ENCODE measurements at regions not wholly inside any gene's neighbourhood (a gene's known extent, or its start where the extent isn't known, plus 50 kb on each side); places are given as distances from the start of the nearest gene placed in this dataset.
"Not testable (repeated sequence)": the region's sequence is repeated elsewhere in the genome, so short reads cannot be mapped to it uniquely, and the experiment has no call there.

DNA sequence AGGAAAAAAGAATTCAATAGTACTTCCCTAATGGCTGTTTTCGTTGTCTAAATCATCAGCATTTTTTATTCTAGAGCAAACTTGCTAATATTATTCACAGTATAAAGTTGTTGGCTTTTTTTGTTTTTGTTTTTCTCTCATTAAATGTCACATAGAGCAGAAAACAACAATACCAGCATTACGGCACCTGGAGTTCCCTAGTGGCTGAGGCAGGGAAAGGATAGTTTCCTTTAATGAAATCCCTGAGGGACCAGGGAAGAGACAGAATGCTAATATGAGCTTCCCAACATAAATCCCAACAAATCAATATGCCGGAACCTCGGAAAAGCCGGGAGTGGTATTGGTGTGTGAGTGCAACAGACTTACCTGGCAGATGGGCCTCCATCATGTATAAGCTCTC lies 235.2 kb upstream of the ASCC3 start:
- peak; percentile 84 to 96 for DNase-seq

DNA sequence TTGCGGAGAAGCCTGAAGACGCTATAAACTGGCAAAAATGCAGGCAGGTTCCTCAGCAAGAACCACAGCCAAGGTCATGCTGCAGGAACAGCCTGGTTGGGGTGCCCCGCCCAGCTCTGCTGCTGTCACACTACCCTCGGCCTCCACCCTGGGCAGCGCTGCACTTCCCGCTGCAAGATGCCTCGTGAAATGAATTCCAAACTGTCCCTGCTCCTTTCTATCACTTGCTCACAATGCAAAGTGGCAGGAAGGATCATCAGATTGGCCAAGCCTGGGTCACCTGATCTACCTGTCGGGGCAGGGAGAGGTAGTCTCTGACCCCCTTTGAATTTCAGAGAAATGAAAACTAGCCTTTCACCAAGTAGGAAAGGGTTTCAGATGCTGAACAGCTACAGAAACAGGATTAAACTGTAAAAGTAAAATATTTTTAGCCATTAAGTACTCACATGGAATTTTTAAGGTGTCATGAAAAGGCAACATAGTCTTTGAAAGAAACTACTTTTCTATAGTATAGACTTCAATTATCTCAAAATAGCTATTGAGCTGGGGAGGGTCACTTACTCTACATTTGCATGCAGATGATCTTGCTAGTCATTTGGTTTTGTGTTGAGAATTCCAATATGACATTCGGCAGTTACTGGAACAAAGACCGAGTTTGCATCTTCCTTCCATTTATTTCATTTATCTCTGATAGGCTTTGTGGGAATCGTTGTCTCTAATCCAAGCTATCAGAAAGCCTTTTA lies 236.4 kb upstream of the ASCC3 start:
- DNase-seq, result peak in 1 of 2 experiments; percentile 17

DNA sequence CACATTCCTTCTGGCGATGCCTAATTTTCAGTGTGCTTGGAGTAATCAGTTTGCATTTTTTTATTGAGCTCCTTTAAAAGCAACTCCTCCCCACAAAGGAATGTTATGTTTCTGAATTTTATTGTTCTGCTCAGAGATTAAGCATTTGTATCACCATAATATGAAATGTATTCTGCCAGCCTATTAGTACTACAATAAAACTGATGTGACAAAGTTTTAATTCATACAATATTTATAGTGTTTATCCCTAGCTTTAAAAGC lies 236.9 kb upstream of the ASCC3 start:
- no peak for DNase-seq

DNA sequence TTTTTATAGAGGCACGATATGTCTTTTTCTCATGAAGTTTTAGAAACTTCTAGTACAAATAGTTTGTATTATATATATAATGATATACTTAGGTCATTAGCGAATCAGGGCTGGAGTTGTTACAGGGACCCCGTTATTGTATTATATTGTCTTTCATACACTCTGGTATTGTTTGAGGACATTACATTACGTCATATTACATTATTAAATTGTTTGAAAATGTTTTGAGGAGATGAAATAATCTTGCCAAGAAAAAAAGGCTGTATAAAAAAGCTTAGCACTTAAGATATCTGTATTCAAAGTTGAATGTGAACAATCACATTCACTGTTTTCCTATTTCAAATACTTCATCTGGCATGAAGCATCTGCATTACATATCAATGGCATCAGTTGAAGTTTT lies 239.6 kb upstream of the ASCC3 start:
- no peak for DNase-seq

DNA sequence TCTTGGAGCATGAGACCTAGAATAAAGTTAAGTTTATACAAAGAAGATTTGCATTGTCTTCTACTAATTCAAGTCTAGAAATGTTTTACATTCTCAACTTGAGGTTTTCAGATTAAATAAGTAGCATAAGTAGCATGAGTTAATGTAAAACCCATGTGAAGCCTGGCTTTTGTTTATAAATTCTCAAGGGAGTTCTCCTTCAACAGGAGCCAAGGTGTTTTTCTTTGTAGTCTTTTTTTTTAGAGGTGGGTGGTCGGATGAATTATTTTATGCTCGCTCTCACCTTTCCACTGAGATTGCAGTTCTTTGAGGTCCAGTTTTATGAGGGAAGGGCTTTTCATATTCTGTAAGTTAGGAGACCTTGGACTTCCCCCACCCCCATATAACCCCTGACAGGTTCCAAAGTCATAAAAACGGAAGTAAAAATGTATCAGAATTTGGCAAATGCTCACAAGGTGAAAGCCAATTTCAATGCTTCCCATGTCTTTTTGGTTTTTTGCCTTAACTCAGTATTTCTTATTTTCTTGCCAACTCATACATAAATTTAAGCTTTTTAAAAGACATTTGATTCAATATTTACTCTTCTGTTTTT lies 244.3 kb upstream of the ASCC3 start:
- DNase-seq, result no peak

DNA sequence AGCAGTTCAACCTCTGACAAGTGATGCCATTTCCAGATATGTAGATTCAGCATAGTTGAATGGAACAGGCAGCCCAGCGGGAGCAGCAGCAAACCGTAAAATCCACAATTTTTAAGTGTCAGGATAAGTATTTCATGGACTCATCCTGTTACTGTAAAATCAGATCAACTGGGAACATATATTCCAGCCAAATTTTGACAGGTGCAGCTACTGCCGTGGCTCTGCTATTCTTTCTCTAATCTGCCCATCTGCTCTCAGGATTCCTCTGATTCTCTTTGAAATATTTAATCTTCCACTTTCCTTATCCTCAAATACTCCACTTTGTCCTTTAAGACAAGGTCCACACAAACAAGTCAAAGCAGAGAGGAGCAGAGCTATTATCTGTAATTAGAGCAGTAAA lies 245.4 kb upstream of the ASCC3 start:
- peak; percentile 74 to 88 for DNase-seq

DNA sequence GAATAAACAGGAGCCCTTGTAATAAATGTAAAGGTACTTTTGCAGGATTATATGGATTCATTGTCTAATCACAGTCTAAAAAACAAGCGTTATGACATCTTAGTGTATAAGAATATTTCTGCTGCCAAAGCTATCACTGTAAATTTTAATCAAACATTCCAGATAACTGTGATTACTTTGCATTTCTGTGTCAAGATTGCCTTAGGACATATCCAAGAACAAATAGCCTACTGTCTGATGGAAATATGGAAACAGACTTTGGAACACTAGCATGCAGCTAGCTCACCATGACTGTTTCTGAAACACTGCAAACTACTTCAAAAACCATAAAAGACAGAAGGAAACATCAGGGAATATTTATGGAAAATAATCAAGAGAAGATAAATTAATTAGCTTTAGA lies 248.7 kb upstream of the ASCC3 start:
- no peak for DNase-seq

DNA sequence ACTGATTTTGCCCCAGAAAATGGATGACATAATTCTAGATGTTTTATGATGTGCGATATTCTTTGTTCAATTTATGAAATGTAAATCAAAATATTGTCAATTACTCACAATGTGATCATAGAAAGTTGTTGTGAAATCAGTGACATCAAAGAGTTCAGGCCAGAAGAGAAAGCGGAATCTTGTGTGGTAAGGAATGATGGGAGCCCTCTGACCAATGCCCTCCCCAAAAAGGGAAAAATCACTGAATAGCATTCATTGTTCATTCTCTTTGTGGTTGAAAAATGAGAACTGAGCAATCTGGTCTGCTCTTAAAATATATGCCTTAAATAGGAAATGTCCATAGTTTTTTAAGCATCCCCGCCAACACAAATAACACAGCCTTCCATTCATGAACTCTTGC lies 247.1 kb upstream of the GRIK2 start:
- no peak for DNase-seq

DNA sequence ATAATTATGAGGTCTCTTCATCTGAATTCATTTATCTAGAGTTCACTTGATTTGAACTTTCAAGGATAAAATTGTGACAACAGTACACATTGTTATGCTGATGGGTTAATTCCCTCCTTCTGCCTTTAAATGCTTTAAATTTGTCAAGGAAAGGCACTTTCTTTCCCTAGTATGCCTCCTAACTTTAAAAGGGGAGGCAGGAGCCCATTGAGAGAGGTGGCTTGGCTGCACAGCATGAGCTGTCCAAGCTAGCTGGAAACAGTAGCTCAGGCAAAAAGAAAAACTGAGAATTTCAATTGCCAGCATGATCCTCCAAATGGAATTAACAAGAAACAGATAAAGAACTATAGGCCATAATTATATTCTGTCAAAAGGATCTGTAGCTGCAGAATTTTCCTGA lies 243.3 kb upstream of the GRIK2 start:
- no peak for DNase-seq

DNA sequence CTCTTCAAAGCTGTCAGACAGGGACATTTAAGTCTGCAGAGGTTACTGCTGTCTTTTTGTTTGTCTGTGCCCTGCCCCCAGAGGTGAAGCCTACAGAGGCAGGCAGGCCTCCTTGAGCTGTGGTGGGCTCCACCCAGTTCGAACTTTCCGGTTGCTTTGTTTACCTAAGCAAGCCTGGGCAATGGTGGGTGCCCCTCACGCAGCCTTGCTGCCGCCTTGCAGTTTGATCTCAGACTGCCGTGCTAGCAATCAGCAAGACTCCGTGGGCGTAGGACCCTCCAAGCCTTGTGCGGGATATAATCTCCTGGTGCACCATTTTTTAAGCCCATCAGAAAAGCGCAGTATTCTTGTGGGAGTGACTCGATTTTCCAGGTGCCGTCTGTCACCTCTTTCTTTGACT lies 235.9 kb upstream of the GRIK2 start:
- DNase-seq, result not testable (repeated sequence)

DNA sequence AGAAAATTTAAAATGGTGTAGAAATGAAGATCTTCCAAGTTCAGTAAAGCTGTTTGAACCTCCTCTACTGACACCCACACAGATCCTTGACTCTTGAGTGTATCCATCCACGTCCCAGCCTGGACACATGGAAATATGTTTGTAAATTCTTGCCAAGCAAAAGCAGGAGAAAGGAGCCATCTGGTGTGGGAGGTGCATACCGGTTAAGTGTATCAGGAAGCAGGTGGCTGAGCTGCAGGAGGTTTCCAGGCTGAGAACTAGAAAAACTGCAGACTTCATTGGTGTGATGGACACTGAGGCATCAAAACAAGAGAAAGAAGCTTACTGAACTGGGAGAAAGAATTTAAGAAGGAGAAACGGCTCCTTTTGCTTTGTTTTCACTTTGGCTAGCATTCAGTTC lies 229.9 kb upstream of the GRIK2 start:
- peak; percentile 97 to 98 for DNase-seq

DNA sequence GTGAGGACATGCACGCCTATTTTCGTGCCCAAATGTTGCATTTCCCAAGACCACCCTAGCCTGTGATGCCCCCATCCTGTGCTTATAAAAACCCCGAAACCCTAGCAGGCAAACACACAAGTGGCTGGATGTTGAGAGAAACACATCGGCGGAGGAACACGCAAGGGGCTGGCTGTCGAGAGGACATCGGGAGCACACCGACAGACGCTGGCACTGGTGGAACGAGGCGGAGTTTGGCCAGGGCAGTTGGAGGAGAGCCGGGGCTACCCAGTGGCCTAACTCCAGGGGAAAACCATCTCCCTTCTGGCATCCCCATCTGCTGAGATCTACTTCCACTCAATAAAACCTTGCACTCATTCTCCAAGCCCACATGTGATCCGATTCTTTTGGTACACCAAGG lies 225.9 kb upstream of the GRIK2 start:
- no peak for DNase-seq

DNA sequence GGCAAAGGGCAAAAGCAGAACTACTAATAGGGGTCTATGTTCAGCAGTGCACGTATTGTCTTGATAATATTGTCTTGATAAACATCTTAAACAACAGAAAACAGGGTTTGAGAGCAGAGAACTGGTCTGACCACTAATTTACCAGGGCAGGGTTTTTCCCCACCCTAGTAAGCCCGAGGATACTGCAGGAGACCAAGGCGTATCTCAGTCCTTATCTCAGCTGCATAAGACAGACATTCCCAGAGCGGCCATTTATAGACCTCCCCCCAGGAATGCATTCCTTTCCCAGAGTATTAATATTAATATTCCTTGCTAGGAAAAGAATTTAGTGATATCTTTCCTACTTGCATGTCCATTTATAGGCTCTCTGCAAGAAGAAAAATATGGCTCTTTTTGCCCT lies 222.5 kb upstream of the GRIK2 start:
- not testable (repeated sequence) for DNase-seq

DNA sequence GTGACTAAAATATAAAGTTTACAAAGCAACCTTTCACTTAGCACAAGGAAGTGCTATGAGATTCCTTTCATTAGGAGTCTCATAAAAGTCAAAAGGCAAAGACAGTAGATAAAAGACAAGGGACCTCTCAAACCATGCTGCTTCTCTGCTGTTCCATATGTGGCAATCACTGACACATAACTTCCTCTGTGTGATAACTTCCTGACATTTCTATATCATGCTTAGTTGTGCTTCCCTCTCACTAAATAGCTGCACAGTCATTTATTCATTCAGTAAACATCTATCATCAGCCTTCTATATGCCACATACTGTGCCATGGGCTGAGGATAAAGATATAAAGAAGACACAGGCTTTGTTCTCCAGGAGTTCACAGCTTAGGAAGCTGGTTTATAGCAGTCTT lies 214.8 kb upstream of the GRIK2 start:
- no peak for DNase-seq

DNA sequence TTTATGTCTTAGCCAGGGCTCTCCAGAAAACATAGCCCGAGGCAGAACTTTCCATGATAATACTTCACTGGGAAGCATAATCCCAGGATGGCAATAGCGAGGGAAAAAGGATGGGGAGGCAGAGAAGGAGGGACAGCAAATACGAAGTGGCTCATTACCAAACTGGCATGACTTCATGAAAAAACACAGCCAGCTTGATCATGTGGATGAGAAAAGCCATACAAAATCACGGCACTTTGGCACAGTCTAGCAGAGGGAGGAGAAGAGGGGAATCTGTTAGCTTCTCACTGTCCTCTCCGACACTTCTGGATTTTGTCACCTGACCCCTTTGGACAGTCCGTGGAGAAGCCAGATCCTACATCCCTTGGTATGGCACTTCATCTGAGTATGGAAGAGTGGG lies 212.5 kb upstream of the GRIK2 start:
- no peak for DNase-seq

DNA sequence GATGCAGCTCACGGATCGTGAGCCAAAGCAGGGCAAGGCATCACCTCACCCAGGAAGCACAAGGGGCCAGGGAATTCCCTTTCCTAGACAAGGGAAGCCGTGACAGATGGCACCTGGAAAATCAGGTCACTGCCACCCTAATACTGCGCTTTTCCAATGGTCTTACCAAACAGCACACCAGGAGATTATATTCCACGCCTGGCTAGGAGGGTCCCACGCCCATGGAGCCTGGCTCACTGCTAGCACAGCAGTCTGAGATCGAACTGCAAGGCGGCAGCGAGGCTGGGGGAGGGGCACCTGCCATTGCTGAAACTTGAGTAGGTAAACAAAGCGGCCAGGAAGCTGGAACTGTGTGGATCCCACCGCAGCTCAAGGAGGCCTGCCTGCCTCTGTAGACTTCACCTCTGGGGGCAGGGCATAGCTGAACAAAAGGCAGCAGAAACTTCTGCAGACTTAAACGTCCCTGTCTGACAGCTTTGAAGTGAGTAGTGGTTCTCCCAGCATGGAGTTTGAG lies 205.2 kb upstream of the GRIK2 start:
- DNase-seq, result not testable (repeated sequence)

DNA sequence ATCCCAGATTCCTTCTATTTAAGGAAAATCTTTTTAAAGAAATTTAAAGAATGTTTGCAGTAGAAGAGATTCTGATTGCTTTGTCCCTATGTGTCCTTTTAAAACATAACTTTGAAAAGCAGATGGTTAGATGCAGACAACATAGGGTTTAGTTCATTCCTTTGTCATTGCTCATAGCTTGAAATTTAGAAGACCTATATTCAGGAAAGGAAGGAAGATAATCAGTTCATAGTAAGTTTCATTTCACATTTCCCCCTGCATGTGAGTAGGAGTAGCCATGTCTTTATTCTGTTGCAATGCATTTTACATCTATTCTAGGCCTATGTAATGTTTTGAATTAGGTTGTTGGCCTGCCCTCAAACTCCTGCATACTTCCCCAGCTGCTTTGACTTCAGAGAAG lies 197.9 kb upstream of the GRIK2 start:
- DNase-seq, result no peak

DNA sequence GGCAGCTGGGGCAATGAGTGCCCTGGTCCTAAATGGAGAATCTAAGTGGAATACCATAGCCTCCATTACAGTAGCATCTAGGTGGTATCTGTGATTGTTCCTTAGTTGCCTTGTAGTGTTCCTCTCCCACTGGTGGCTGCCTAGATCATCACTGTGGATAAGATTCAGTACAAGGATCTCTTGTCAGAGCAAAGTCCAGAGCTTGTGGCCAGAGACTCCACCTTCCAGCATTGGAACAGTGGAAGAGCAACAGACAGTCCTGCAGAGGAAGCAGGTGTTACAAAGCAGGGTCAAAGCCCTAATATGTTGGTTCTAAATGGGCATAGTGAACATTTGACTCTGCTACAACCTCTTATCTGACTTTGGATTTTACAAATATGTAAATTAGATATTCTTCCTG lies 194.1 kb upstream of the GRIK2 start:
- no peak for DNase-seq

DNA sequence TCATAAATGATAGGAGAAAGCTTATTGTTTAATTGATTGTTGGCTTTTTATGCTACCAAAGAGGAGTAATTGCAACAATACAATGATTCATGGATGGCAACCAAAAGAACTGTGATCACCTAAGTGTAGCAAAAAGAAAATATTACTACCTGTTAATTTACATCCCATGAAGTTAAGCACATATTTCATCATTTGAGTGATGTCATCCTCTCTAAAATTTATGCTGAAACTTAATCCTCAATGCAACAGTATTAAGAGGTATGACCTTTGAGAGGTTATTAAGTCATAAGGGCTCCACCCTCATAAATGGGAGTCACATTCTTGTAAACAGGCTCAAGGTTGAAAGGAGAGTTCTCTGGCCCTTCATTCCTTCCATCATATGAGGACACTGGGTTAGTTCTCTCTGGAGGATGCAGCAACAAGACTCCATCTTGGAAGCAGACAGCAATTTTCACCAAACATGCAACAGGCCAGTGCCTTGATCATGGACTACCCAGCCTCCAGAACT lies 190.6 kb upstream of the GRIK2 start:
- DNase-seq, result no peak

DNA sequence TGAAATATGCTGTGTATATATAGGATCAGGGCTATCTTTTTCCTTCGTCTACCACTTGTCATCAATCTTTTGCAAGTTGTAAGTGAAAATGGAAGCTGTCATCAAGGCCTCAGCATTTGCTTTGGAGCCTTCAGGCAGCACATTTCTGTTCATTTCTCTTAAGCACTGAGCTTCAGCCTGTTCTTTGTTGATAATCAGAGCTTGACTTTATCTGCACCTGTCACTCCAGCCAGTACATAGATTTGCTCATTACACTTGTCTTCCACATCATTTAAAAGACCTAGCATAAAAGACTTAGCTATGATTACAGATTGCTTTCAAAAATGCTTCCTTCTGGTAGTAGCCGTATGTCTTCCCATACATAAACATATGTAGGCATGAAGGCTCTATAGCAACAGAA lies 189.8 kb upstream of the GRIK2 start:
- DNase-seq, result no peak

DNA sequence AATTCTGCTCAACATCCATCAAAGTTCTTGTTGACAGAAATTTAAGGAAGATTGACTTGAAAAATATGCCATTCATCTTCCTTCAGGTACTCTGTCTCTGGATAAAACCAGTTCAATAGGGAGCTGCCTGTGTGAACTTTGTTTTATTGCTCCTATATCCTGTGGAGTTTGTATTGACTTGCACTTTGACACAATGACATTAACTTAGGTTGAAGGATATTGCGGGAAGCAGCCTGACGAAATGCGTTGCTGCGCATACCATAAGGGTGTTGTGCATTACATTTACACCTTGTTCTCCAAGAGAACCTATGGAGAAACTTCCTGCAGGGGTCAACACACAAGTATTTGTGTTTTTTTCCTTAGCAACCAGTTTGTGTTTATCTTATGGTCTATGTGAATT lies 185.4 kb upstream of the GRIK2 start:
- no peak for DNase-seq

DNA sequence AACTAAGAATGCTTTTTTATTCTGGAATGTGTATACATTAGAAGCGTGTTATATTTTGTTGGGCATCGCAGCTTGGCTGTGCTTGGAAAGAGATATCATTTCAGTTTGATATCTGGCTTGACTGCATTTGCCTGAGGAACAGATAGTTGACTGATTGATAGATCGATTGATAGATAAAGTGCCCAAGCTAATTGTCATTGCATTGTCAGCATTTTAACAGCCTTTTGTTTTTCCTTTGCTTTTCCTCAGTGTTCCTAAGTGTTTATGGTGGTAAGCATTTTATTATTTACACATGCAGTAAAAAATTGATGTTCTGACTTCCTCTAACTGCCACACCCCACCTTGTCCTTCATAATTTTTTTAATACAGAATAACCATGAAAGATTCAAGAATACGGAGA lies 180.9 kb upstream of the GRIK2 start:
- no peak for DNase-seq

DNA sequence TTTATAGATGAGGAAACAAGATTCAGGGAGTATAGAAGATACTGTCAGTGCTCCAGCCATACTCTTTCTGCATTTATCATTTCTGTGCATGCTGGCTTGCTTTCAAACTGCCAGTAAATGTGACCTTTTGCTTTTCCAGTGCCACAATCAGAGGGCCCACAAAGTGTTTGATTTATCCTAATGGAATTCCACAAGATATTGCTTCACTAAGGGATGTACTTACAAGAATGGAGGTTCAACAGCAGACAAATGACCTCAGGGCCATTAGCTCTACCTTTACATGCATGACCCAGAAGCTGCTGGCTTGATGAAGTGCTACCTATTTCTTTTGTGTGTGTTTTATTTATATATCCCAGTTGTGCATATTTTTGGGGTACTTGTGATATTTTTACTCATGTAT lies 171.5 kb upstream of the GRIK2 start:
- DNase-seq, result no peak

DNA sequence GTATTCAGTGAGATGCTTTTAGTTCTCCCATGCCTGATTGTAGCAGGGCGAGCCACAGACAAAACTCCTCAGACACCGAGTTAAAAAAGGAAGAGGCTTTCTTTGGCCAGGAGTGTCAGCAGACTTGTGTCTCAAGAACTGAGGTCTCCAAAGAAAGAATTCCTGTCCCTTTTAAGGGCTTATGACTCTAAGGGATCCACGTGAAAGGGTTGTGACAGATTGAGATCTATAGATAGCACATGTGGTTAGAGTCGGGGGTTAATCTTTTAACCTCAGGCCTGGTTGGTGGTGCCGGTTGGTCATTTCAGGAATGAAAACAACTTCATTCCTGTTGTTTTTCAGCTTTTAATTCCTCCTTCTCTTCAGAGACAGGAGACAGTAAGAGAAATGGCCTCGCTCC lies 168.8 kb upstream of the GRIK2 start:
- no peak for DNase-seq

DNA sequence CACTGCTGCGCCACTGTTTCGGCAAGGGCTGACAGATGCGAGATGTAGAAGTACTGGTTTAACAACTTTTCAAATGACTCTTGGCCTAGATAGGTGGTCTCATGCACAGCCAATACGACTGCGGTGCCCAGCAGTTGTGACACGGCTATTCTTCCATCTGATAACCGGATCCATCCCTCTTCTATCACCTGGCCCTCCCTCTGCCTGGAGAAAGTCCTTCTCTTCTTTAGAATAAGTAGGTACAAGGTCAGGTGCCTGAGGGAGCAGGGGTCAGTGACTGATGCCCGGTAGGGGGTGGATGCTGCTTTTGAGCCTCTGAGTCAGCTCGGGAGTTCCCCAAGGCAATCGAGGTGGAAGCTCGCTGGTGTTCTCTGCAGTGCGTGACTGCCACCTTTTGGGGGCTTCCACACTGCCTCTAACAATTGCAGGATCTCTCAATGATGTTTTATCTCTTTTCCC lies 166.8 kb upstream of the GRIK2 start:
- DNase-seq, result peak; percentile 41 to 68

Data from NCI-H524 (cell line).